ENCODE measurements at regions not wholly inside any gene's neighbourhood (a gene's known extent, or its start where the extent isn't known, plus 50 kb on each side); places are given as distances from the start of the nearest gene placed in this dataset.

- DNase-seq: no peak
These were observed 51.4 kb upstream of the SOX2 start for GRCh38 chr3:181660337-181660736.

DNA sequence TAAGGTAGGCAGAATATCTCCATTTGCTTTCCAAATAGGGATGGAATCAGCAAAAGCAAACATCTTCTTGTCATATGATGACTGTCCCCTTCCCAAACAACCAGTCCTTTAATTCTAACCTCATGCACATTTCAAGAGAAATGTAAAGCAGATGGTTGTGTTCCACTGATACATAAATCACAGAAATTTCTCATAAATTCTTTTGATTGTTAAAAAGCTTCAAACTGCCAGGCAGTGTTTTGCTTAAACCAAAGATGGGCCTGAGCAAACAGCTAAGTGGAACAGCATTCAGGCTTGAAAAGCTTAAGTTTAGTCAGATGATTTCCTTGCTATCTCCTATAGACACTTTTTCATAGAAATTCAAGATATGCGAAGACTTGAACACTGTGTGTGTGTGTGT lies 74.3 kb upstream of the SOX2 start:
- DNase-seq: no peak

- no peak for DNase-seq
These were observed 74.7 kb upstream of the SOX2 start for GRCh38 chr3:181637056-181637455.

DNA sequence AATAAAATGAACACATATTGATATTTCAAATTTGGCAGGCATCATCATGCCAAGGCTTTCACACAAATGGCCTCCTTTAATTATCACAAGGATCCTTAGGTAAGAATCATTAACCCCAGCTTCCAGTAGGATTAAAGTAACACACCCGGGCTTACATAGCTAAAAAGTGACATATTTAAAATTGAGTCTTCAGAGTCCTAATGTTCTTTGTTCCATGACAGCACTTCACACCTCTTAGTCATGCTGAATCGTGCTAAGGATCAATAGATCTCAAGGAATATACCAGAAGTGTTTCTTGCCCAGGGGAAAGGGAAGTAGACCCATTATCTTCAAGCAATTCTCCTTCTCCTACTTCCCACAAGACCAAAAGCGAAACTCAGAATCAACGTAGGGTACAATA lies 76.6 kb upstream of the SOX2 start:
- DNase-seq: no peak

DNA sequence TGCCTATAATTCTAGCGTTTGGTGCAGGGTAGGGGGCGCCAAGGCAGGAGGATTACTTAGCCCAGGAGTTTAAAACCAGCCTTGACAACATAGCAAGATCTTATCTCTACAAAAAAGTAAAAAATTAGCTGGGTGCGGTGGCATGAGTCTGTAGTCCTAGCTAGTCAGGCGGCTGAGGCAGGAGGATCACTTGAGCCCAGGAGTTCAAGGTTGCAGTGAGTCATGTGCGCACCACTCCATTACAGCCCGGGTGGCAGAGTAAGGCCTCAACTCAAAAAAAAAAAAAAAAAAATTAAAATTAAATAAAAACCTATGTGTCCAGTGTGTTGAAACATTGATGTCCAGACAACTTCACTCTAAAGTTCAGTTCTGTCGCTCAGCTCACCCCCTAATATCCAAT lies 78.2 kb upstream of the SOX2 start:
- no peak for DNase-seq

DNA sequence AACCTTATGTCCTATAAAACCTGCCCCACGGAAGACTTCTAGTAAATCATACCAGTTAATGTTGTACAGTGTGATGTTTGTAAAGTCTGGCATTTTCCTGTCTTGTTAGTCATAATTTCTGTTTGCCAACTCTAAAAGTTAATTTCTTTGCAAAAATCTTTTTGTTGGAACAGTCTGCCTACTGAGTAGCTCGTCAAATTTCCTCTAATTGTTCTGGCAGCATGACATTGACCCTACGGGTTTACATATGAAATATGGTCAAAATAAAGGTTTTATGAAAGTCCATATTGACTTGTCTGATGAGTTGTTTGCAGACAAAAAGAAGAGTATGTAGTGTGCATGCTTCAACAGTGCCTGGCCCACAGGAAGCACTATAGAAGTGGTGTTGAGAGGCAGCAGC lies 79.8 kb upstream of the SOX2 start:
- DNase-seq: no peak

- DNase-seq: no peak
These were observed 80.9 kb upstream of the SOX2 start for GRCh38 chr3:181630853-181631252.

GRCh38 chr3:181629711-181630110 lies 82.0 kb upstream of the SOX2 start:
- DNase-seq: no peak

GRCh38 chr3:181629029-181629428 lies 82.7 kb upstream of the SOX2 start:
- DNase-seq: no peak

DNA sequence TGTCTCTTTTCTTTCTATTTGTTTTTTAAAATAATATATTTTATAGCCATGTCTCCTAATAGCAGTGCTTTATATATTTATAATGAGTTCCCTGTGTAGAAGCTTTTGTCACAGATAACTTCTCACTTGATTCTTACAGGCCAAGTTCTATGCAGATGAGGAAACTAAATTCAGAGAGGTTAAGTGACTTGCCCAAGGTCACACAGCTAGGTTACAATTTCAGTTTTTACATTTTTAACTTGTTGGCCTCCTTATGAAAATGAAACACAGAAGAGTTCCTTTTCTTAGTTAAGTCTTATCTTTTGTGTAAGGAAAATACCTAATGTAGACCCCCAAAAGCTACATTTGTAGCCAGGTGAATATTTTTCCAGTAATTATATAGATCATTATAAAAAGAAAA lies 83.3 kb upstream of the SOX2 start:
- DNase-seq: no peak

GRCh38 chr3:181626036-181626435 lies 85.7 kb upstream of the SOX2 start:
- DNase-seq: no peak

DNA sequence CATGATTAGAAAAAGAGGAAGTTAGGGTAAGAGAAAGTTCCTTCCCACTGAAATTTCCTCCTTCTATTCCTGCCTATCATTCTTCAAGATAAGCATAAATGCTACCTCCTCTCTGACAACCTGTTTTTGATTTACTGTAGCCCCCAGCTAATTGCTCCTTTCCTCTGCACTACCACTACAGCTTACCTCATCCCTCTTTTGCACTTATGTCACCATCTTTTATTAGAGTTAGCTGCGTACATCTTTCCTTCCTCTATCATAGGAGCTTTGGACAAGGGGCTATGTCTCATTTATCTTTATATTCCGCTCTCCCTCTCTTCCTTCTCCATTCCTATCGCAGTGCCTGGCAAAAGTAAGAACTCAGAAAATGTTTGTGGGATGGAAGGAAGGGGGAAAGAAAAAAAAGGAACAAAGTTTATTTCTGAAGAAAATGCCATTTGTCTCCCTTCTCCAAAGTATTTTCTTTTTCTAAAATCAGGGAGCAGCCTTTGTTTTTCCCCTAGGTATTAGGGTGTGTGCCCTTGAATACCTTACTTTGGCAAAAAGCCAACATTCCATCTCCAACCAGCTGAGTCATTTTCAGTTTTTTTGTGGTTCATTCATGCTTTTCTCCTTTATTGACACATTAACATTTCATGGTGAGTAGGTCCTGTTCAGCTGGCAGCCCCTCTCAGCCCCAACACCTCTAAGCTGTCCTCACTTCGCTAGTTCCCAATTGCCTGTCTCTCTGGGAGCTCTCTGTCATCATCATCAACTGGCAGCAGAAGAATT lies 87.6 kb upstream of the SOX2 start:
- DNase-seq: no peak

DNA sequence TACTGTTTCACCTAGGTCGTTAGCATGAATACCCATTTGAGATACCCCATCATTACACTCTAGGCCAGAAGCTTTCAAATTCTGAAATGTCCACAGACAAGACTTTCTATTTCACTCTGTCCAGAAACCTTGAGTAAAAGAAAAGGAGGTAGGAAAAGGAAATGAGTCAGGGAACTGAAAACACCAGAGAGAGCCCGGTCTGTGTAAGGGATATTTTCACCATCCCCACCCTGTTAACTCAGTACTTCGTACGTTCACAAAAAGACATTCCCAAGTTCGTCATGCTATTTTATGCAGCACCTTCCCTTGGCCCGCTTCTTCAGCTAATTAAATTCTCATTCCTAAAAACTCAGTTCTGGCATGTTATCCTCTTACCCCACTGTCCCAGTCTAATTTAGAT lies 89.4 kb upstream of the SOX2 start:
- DNase-seq: no peak

- no peak for DNase-seq
These were observed 91.8 kb upstream of the SOX2 start for GRCh38 chr3:181619897-181620296.

DNA sequence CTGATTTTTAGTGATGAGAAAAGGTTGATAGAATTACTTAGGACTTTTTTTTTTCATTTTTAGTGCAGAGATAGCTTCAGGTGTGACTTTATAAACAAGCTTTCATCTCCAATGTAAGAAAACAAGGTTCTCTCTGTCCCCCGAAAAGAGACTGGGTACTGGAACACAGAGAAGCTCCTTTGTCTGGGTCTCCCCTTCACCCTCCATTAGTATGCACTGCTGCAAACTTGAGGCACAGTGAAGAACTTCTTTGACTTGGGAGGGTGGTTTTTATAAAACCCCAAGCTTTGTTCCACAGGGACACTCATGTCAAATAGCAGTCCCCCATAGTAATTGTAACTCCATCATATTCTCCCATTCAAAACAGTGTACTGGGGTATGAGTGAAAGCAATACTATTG lies 93.5 kb upstream of the SOX2 start:
- no peak for DNase-seq

DNA sequence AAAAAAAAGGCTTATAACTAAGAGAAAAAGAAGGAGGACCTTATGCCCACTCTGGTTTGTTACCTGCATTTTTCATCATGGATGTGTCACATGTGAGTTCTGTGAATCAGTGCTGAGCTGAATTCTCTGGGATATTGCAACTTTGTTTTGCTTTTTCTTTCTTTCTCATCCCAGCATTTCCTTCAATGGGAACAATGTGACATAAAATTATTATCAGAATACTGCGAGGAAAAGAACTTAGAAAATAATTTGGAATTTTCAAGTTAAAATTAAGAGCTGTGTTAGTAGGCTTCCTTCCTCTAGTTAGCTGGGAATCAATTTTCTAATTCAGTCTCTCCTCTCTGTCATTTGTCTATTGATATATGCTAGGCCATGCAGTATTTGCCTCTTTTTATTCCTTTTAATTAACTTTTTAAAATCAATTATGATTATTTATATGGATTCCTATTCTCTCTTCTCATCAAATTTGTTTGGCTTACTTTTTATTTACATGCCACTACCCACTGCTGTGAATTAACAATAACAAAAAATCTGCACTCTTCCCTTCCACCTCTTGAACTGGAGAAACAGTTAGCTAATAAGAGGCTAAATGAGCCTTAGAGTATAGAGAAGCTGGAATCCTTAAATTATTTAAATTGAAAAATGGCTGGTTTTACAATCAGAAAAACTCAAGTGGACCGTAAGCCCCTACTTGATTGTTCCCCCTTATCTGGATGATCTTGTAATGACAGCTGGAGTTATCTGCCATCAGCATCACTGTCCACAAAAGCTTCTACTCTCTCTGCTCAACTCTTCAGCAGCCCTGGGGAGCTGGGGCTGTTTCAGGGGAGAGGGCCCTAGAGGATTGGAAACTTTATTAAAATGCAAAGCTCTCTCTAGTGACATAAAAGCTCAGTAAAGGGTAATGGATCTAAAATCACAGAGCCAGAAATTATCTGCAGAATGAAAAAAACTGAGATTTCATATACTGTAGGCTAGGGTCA lies 95.3 kb upstream of the SOX2 start:
- DNase-seq: no peak

- no peak for DNase-seq
These were observed 96.1 kb upstream of the SOX2 start for GRCh38 chr3:181615666-181616065.

DNA sequence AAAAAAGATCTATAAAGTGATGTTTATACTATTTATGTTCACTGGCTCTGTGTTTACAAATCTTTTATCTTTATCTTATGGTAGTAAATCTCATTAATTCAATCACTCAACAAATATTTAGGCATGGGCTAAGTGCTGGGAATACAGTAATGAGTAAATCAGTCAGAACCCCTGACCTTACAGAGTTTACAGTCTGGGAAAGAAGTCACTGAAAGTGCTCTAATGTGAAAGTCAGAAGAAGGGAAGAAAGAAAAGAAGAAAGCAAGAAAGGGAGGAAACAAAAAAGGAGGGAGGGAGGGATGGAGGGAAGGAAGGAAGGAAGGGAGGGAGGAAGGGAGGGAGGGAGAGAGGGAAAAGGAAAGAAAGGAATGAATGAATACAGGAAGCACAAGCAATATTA lies 96.8 kb upstream of the SOX2 start:
- DNase-seq: no peak

- DNase-seq: no peak
These were observed 97.9 kb upstream of the SOX2 start for GRCh38 chr3:181613813-181614212.

DNA sequence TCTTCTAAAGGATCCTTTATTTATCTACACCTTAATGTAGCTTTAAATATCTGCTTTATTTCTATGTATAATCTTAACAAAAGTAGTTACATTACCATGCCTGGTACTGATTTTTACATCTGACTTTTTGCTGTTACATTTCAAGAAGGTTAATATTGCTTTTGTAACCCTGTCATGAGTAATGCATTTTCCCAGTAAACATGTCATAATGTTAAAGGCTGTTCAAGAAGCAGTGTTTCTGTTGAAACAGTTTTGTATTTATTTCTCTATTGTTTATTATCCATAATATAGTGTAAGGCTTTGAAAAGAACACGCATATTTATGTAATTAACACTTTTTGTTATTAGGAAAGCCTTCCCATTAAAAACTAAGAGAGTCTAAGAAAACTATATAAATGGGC lies 98.5 kb upstream of the SOX2 start:
- no peak for DNase-seq

GRCh38 chr3:181610973-181611265 lies 100.8 kb upstream of the SOX2 start:
- DNase-seq: no peak

DNA sequence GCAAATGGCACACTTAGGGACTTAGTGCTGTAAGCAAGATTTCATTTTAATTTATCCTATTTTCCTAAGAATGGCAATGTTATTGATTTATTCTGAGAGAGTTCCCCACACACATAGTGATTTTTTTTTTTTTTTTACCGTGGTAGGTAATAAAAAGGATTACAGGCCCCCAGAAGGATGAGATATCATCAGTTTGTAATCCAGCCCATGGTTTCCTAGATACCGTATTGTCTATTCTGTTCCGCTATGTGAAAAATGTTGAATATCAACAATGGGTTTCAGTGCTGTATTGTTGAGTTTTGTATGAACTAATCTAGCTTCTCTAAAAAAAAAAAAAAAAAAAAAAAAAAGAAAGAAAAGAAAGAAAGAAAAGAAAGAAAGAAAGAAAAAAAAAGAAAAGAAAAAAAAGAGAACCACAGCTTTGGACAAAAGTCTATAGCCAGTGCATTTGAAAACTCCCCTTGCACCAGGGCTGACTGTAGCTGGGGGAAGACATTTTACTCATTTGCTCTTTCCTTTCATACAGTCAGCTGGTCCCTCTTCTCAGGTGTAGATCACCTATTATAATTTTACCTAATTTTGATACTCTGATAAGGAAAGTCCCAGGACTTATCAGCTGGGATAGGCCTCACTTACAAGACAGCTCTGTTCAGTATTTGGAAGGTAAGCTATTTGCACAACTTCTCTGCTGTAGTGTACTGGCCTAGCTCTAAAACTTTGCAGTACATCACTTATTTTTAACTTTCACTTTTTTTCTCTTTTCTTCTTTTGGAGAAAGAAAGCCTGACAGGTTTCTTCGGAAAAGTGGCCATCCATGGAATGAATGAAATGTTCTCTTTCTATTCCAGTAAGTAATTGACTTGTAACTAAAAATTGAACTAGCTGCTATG lies 101.4 kb upstream of the SOX2 start:
- no peak for DNase-seq

GRCh38 chr3:181609030-181609767 lies 102.5 kb upstream of the SOX2 start:
- DNase-seq: no peak
